ENCODE measurements at regions not wholly inside any gene's neighbourhood (a gene's known extent, or its start where the extent isn't known, plus 50 kb on each side); places are given as distances from the start of the nearest gene placed in this dataset.

- TF ChIP-seq POLR2A (IDR thresholded peaks at IDR 0.05; ENCODE audit: low read length) (no peak), GATA1 (IDR thresholded peaks at IDR 0.05; ENCODE audit: low read depth, low read length) (no peak)
These were observed 1267.0 kb upstream of the NCAM2 start for GRCh38 chr21:19731251-19731650.
